IMR-90 (cell line): ENCODE measurements at regions not wholly inside any gene's neighbourhood (a gene's known extent, or its start where the extent isn't known, plus 50 kb on each side); places are given as distances from the start of the nearest gene placed in this dataset.

Experiments
- MAFK ChIP-seq: IDR thresholded peaks from 2 replicates; pipeline ENCODE4 v1.6.1; 2012; ENCODE audit warnings: low read depth, low read length, improper control_type of control experiment
- USF2 ChIP-seq: fragments of 150-350 bp; IDR thresholded peaks from 2 replicates; pipeline ENCODE4 v1.6.1; 2017; ENCODE audit warnings: mild to moderate bottlenecking, antibody characterized with exemption, low read length, low read depth

- TF ChIP-seq MAFK = no peak
- TF ChIP-seq USF2 = no peak
These were observed 1052.1 kb downstream of the TMEM121 start for GRCh38 chr14:106578481-106578880.
